SK-N-SH treated with all-trans-retinoic acid at 6 μM for 48 hours (cell line): ENCODE measurements at regions not wholly inside any gene's neighbourhood (a gene's known extent, or its start where the extent isn't known, plus 50 kb on each side); places are given as distances from the start of the nearest gene placed in this dataset.

Source experiments
- BACH2 ChIP-seq: fragments of 250-450 bp; sonication (Bioruptor Pico); IDR thresholded peaks from 2 replicates; pipeline ENCODE4 v1.9.0; 2021; ENCODE audit warnings: mild to moderate bottlenecking, borderline replicate concordance
- PPARA ChIP-seq: fragments of 250-450 bp; sonication (Bioruptor Pico); IDR thresholded peaks from 2 replicates; pipeline ENCODE4 v1.5.0; 2020; ENCODE audit warnings: mild to moderate bottlenecking, borderline replicate concordance

GRCh38 chr21:17159697-17160096 is 353.1 kb upstream of the CXADR start:
- TF ChIP-seq BACH2 (CRISPR knock-in tag) (no peak), PPARA (CRISPR knock-in tag) (no peak)
